NCI-H1105 treated with DMSO at 0.1 percent for 48 hours (cell line): ENCODE measurements at regions not wholly inside any gene's neighbourhood (a gene's known extent, or its start where the extent isn't known, plus 50 kb on each side); places are given as distances from the start of the nearest gene placed in this dataset.

Source experiments
- DNase-seq: peaks from one replicate; lab custom pipeline; 2025; lab: John Stamatoyannopoulos, UW

GRCh38 chr2:5990086-5990485 lies 297.9 kb downstream of the SOX11 start:
- no peak for DNase-seq

DNA sequence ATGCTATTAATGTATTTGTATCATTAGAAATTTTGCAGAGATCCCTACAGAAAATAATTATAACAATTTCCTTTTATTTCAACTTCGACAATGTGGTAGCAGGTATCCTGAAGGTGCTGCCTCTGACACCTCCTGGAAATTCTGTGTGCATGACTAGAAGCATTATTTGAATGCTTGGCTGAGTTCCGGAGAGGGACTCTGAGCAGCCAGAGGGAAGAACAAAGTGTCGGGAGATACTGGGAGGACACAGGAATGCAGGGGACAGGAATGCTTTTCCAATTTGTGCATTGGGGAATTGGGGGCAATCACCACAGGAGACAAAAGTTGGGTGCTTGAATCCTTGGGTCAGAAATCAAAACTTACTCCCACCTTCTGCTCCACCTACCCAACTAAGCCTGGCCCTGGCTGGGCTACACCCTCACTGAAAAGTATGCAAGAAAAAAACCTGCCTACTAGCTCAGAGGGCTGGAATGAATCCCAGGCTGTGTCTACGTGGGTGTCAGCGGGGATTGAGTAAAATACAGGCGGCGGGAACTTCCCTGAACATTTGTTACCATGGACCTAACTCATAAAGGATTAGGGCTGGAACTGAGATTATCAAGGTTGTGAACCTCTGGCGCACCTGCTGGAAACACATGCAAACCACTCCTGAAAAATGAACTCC lies 299.3 kb downstream of the SOX11 start:
- DNase-seq = no peak

GRCh38 chr2:5995832-5996231 lies 303.6 kb downstream of the SOX11 start:
- no peak for DNase-seq

GRCh38 chr2:6008186-6008585 lies 316.0 kb downstream of the SOX11 start:
- no peak for DNase-seq

- DNase-seq = no peak
Observed at GRCh38 chr2:6008726-6009125, 316.5 kb downstream of the SOX11 start.

DNA sequence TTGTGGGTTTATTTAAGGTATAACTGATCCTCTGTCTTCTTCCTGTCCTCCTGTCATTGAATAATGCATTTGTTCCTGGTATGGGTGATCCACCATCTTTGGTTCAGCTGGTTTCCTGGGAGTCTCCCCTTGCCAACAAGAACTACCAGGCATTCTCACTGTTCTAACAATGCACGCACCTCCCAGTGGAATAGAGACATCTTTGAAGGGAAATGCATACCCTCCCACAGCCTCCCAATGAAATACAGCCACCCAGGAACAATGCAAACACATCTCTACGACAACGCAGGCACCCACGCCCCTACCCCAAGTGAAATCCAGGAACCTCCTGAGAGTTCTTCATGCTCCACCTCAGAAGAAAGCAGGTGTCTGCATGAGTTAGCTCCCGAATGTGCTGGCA lies 318.0 kb downstream of the SOX11 start:
- DNase-seq = no peak

GRCh38 chr2:6011921-6012320 lies 319.7 kb downstream of the SOX11 start:
- DNase-seq = no peak

GRCh38 chr2:6017736-6018286 lies 325.6 kb downstream of the SOX11 start:
- DNase-seq = no peak

DNA sequence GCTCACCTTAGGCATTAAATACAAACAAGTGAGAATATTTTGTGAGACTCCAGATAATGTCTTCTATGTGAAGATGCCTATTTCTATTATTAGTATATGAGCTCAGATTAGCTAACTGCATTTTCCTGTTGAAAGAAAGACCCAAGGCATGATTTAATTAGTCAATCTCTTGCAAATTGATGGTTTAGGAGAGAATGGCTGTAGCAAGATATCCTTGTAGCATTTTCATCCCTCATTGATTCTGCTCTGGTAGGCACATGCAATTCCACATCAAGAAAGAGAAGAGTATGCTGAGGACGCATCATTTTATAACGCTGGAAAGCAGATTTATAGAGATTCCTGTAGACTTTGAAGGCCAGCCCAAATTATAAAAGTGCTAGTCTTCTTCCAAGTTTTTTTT lies 332.0 kb downstream of the SOX11 start:
- no peak for DNase-seq

GRCh38 chr2:6024784-6025183 lies 332.6 kb downstream of the SOX11 start:
- DNase-seq = no peak

- no peak for DNase-seq
Observed at GRCh38 chr2:6025391-6025790, 333.2 kb downstream of the SOX11 start.

GRCh38 chr2:6027066-6027465 lies 334.9 kb downstream of the SOX11 start:
- DNase-seq = no peak

DNA sequence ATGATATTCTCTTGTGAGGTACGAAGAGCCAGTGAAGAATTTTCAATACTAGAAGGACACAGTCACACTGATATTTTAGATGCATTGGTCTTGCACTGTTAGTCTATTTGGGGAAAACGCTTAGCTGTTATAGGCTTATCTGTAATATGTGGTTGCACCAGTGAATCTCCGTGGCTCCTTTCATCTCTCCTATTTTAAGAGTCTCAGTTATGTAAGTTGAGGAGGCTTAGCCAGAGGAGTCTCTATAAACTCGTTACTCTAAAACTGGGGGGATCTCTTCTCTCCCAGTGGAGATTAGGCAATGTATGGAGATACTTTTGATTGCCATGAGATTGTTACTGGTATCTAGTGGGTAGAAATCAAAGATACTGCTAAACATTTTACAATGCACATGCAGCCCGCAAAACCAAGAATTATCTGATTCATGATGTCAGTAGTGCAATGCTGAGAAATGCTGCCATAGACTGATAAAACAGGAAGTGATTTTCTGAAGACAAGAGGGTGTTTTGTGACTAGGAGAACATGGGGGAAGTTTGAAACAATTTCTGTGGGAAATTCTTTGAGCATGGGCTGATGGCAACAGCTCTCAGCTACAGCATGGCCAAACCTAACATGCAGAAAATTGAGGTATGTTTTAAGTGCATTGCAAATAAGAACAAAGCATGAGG lies 339.1 kb downstream of the SOX11 start:
- DNase-seq = no peak

DNA sequence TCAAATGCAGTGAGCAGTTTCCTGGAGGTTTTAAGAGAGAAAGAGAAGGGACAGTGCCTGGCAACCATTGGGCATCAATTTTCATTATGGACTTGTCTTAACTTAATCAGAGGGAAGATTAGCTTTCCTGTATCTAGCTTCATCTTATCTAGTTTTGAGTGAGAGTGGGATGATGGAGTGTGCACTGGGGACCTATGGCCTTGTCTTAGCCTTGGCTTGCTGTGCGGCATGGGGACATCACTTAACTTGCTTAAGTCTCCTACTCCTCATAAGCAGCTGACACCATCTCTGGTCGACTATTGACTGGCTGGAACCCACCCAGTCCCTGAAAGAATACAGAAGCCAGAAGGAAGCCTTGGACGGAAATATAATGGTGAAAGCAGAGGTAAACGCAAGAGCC lies 344.0 kb downstream of the SOX11 start:
- no peak for DNase-seq

DNA sequence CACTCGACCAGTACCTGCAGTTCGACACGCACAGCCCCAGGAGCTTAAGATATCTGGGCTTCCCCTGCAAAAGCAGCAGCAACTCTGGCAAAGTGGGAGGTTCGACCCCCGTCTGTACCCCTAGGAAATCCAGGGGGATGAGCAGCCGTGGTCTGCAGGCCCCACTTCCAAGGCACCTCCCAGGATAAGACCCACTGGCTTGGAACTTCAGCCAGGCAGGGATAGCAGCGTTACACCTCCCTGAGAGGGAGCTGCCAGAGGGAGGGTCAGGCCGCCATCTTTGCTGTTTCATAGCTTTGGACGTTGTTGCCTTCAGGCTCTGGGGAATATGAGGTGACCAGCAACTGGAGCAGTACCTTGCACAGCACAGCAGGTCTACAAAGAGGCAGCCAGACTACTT lies 351.1 kb downstream of the SOX11 start:
- DNase-seq = no peak

DNA sequence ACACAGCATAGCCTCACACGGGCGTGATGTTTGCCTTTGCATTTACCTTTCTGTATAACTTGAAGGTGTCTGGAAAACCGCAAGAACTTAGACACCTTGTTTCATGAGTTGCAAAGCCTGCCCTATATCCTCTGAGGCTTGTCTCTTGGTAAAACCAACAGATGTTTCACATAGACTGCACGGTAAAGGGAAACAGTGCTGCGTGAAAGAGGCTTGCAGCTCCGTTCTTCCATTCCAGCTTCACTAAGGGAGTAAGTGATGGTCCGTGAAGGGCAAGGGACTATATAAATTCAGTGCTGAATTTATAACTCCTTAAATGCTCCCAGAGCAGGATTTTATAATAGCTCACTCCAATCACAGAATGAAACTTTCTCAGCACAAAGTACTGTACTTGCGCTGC lies 360.5 kb downstream of the SOX11 start:
- no peak for DNase-seq

- no peak for DNase-seq
Observed at GRCh38 chr2:6053743-6054142, 361.6 kb downstream of the SOX11 start.

DNA sequence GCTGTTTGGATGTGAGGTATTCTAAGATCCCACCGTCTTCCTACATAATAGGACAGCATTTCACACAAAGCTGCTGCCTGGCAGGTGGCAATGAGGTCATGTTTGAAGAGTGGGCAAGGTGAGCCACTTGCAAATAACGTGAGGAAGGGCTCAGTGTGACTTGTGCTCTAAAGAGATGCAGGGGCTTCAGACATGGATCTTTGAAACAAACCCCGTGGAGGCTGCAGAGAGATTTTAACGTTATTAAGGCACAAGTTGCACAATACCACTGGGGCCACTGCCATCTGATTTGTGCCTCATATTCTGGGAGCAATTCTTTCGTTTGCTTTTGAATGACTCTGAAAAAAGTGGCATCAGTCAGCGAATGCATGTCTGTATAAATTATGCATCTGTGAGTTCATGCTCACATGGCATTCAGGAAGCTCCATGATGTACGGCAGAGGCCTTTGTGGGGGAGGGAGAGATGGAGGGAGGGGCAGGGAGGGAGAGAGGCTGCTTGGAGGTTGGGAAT lies 362.0 kb downstream of the SOX11 start:
- DNase-seq = no peak

GRCh38 chr2:6060992-6061663 lies 368.9 kb downstream of the SOX11 start:
- no peak for DNase-seq

DNA sequence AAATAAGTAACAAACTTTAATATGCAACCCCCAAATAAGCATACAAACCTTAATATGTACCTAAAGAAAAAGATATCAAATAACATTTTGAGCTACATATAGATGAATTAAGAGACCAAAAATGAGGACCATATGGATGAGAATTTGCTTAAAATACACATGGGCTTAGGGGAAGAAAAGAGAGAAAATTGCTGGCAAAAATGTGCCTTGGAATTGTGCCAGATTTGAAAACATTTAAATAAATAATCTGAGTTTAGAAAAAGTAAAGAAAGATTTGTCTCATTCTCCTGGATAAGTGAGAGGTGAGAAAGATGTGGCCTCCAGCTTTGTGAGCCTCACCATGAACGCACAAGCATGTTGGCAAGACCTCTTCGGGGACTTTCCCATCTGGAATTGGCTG lies 372.6 kb downstream of the SOX11 start:
- no peak for DNase-seq

DNA sequence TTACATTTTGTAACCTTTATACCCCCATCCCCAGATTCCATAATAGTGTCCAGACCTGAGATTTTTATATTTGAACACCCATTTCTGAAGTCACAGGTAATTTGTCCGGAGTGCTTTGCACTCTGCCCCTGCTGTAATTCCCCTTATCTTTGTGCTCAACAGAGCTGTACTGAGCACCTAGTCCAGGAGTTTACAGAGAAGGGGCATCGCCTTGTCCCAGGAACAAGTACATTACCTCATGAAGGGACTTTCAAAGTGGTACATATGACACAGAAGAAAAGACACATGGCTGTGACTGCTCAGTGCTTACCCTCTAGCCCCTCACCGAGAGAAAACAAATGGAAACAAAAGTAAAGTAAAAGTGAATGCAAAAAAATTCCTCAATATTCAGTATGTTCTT lies 373.5 kb downstream of the SOX11 start:
- no peak for DNase-seq

GRCh38 chr2:6067089-6067488 lies 374.9 kb downstream of the SOX11 start:
- no peak for DNase-seq

- no peak for DNase-seq
Observed at GRCh38 chr2:6067806-6068205, 375.6 kb downstream of the SOX11 start.
